ENCODE measurements at regions not wholly inside any gene's neighbourhood (a gene's known extent, or its start where the extent isn't known, plus 50 kb on each side); places are given as distances from the start of the nearest gene placed in this dataset.

DNA sequence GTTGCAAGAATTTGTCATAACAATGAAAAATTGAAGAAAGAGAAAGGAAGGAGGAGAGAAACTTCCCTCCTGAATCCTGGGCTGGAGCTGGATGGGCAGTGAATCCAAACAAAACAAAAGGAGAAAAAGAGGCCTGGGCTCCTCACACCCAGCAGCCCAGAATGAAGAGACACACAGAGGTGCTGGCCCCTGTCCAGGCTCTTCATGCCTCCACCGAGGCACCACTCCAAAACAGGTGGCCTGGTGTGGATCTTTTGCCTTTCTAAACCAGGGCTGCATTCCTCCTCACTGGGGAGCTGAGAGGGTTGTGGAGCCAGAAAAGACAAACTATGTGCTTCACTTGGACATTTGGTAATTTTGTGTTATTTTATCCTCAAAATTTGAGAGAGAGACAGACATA is 76.0 kb downstream of the FAM124B start:
- DNase-seq = no peak

DNA sequence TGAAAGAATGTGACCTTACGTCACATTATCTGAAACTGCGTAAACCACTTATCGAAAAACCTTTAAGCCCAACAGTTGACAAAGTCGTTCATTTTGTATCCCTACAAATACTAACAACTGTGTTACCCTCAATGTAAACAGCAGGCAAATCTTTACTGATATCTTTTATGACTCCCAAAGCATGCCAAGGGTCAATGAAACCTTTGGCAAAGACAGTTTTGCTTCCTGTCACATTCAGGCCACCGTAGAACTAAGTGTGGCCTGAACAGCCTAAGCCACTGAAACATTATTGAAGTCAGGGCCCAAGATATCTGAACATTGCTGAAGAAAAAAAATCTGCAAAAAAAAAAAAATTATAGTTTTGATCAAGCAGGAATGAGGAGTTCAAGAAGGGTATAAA is 77.3 kb downstream of the FAM124B start:
- DNase-seq = no peak

DNA sequence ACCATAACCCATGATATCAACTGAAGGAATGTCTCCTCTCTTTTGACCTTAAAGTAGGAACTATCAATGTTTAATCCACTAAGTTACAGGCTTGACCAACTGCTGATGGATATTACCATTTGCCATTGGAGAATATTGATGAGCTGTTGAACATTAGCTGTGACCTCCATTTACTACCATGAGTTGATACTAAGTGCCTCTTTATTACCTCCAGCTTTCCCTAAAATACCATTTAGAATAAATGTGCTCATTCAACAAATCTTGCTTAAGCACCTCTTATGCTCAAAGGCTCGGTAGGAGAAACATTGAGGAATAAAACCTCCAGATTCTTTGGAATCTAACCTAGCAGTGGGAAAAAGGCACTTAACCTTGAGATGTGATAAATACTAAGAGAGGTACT is 81.2 kb downstream of the FAM124B start:
- DNase-seq = no peak

DNA sequence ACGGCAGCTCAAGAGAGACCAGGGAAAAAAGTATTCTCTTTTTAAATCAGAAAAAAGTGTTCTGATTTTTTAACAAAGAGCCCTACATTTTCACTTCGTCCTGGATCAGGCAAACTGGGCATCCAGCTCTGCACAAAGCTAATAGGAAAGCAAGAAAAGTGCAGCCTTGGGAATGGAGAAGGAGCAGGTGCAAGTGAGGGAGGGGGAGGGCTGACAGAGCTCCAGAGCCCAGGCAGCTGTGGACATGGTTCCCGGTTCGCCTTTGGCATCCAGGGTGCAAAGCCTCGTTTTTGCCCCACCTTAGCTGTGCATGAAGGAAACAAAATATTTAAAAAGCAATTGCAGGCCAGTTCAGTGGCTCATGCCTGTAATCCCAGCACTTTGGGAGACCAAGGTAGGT is 82.2 kb downstream of the FAM124B start:
- DNase-seq = no peak

DNA sequence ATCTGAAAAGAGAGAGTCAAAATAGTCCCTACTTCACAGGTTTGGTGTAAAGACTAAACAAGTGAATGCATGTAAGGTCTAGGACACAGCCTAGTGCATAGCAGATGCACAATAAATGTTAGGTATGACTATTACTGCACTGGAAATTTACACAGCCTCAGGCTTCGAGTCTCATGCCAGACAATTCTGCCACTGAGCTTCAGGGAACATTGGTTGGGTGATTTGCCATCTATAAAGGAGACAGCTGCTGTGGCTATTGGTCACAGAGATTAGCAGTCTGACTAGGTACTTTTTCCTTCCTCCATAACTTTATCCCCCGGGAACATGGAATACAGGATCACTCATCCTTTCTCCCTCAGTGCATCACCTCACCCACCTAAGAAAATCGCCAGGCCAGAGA is 89.2 kb downstream of the FAM124B start:
- DNase-seq = no peak

DNA sequence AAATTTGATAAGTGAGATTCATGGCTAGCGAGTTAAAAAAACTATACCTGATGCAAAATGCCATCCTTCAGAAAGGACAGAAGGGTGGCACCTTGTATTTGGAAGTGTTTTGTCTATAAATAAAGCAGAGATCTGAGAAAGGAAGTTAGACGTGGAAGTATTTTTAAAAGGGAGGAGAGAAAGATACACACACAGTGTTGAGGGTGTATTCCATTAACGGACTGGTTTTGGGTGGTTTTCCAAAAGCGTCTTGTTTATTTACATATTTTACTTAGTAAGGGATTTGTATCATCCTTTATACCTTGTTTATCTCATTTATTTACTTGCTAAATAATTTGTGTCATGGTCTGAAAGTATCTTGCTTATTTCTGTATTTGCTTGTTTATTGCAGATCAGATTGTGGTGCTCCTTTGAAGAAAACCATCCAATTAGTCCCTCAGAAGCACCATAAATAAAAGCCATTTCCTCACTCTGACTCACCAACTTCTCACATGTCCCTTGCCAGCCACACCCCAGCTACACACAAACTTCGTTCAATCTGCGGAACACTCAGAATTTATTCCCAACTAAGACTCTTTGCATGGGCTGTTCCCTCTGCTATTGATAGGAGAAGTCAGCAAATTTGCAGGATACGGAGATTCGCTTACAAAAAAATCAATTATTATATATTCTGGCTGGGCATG is 90.8 kb downstream of the FAM124B start:
- DNase-seq = no peak

DNA sequence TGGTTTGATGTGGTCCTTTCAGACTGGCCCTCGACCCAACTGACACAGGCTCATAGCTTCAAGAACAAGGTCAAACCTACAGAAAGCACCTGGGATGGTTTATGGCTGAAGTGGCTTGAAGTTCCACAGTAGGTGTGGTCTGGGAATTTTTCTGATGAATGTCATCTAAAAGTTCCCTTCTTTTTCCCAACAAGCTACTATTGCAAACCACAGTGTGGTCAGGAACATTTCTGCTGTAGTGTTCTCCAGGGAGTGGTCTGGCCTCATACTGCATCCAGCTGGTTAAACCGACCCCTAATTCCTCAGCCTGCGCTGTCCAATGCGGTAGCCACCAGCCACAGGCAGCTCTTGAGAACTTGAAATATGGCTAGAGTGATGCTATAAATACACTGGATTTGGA is 92.7 kb downstream of the FAM124B start:
- DNase-seq = no peak

DNA sequence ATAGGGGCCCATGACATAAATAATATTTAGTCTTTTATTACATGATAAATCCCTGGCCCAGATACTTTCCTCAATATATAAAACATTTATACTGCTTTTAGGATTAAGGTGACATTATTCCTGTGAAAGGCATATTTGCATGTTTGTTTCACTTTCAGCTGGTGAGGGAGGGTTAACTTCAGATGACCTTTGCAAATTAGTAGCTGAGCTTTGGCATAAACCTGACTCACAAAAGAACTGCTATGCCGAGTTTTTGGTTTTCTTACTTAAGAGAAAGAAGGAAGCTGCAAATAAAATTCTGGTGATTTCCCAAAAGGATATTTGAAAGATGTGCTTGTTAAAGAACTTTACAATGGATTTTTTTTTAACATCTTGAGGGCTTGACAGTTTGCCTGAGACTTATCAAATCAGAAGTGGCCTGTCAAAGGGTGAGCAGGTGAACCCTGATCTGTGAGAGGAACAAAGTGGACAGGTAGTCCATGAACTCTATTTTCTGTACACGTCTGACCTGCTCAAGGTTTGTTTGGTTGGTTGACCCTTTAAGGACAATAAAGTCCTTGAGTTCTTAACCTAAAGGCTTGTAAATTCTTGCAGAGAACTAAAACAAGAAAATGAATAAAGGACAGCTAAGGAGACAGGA is 93.5 kb downstream of the FAM124B start:
- DNase-seq = peak; percentile 23

DNA sequence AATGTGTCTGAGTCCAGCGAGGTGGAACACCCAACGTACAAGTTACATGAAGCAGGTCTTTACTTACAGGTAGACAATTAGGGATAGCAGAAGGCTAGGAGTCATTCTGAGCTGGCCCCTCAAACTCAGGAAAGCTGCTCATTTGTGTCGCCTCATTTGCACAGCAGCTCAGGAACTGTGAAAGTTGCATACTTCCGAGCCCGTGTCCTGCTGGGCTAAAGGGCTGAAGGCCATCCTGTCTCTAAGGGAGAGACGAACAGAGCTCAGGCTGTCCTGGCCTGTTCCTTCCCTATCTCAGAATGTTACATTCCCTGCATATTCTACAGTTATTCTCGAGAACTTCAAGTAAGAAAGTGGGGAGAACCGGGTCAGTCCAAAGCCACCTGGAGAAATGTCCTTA is 99.0 kb downstream of the FAM124B start:
- DNase-seq = no peak

DNA sequence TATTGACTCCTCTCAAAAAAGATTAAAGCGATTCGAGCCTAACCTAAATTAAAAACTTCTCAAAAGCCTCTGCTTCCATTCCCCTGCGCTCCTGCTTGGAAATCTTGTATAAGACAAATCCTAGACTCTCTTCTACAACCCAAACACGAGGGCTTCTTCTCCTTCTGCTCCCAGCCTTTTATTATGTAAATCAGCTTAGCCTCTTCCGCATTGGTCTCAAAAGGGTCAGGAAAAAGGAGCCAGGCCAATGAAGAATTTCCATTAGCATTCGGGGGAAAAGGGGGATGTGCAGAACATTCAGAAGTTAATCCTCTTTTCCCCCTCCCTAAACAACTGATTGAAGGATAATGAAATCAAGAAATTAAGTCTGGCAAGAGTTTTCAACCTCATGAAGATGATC is 107.9 kb downstream of the FAM124B start:
- DNase-seq = no peak

DNA sequence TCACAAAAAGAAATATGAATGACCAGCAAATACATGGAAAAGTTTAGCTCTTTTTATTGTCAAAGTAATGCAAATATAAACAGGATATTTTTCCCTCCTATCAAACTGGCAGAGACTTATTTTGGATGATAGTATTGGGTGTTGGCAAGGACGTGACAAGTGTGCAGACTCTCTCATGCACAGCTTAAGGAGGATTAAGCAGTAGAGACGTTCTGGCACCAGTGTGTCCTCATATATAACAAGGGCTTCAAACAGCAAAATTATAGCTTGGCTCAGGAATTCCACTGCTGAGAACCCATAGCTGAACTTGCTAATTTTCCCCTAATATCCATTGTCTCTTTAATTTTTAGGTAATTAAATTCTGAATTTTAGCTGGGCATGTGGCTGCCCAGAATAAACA is 114.4 kb downstream of the FAM124B start:
- no peak for DNase-seq

DNA sequence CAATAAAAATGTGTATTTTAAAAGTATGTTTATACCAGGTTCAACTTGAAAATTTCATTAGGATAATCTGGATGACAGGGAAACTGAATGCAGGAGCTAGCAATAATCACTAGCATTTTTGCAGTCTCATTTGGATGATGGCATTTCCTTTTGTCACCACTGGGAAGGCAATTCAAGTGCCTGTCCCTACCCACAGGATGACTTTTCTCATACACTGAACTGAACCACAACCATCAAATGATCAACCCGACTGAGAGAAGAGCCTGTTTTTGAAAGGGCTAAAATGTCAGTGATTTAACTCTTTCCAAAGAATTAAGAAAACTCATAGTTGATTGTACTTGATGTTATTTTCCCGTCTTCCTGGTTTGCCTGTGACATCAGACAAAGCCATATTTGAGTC is 115.0 kb downstream of the FAM124B start:
- no peak for DNase-seq

DNA sequence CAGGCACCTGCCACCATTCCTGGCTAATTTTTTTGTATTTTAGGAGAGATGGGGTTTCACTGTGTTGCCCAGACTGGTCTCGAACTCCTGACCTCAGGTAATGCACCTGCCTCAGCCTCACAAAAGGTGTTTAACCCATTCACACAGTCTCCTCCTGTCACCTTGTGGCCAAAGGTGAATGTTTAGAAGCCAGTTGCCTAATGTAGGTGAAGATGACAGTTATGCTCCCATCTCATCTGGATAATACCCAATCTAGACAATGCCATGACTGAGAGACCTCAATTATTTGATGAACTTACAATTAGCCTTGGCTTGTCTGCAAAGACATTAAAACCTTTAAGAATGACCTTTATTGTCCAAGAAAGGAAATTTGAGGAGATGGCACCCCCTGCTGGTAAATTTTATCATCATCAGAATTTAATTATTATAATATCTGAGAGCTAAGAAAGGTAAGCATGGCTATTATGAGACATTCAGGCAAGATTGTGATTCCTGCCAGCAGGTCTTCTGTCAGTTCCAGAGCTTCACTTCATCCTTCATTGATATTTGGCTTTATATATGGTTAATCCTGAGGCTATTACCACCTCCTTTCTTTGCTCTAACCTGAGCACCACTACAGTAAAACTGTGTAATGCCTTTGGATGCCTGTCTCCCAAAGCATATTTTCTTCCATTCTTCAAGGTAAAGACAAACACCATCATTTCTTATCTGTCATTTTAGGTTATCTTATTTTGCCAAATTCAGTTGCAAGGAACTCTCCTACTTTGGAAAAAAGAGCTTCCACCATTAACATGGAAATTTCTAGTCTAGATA is 117.6 kb downstream of the FAM124B start:
- DNase-seq = peak; percentile 48

DNA sequence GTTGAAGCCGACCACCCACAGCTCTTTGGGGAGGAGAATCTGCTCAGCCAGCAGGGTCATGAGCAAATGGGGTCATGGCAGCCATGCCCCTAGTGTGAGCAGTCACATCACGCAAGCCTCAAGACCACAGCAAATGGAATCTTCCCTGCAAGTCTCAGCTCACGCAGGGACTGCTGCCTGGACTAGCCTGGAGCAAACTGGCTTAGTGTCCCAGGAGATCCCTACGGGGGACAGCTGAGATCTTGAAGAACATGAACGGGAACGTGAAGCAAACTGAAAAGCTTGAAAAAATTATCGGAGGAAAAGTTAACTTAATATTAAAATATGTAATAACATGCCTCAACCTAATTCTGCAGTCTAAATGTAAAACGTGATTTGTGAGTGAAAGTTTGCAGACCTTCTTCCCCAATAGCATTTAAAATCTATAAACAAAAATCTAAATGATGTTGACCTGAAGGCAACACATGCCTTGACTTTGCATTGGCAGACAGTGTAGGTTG is 118.4 kb downstream of the FAM124B start:
- DNase-seq = no peak

DNA sequence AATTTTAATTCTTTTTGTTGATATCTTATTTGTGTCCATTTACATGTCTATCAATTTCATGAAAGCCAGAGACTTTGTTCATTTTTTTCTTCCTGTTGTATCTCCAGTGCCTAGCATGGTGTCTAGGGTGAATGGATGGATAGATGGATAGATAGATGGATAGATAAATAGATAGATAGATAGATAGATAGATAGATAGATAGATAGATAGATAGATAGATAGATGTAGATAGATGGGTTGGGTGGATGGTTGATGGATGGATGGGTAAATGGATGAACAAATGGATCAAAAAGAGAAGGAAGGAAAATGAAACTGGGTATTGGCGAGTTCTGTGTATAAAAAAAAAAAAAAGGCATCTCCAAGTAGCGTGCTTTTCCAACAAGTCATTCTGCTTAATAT is 120.5 kb downstream of the FAM124B start:
- DNase-seq = no peak

DNA sequence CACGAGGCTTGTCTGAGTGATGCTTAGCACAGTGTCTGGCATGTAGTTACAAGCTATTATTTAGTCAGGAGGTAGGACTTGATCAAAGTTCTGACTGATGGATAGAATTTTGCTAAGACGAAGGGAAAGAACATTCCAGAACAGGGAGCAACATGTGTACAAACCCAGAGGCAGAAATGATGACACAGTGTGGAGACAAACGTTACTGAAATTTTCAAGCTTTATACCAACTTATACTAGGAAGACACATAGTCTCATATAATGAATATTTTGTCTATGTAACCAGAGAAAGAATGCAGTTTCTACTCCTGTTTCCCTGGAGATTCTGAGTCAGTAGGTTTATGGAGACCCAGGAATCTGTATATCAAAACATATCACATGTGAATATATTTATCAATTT is 123.4 kb downstream of the FAM124B start:
- no peak for DNase-seq

DNA sequence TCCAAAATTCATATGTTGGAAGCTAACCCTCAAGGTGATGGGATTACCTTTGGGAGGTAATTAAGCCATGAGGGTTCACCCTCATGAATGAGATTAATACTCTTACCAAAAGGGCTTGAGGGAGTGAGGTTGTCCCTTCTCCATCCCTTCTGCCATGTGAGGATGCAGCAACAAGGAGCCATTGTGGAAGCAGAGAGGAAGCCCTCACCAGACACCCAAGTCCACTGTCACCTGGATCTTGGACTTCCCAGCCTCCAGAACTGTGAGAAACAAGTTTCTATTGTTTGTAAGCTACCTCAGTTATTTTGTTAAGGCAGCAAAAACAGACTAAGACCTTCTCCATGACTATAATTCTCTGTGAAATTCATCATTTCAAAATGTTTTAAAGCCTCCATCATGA is 125.7 kb downstream of the FAM124B start:
- DNase-seq = no peak

DNA sequence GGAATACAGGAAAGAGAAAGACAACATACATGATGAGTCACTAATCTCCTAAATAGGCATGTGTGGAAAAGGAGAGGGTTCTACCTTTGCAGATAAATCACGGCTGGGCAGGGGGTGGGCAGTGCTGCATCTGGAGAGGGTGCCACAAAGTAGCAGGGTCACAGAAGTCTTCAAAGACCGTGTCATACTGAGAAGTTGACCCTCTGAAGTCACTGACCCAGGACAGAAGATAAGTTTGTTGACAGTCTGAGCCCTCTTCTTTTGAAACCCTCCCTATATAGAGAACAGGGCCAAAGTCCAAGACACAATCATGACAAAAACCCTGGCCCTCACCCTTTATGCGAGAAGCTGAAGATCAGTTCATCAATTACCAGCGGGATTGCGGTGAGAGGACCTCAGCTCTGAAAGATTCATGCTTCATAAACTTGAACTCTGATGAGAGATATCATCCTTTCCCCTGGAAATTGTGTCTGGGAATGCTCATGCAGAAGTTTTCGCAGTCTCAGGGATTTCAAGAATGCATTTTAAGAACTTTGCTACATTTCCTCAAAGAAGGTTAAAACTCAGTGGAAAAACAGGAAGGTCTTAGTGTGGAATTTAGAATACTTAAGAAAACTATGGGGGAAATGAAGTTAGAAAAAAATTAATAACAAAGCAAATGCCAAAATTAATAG is 129.5 kb downstream of the FAM124B start:
- DNase-seq = no peak

DNA sequence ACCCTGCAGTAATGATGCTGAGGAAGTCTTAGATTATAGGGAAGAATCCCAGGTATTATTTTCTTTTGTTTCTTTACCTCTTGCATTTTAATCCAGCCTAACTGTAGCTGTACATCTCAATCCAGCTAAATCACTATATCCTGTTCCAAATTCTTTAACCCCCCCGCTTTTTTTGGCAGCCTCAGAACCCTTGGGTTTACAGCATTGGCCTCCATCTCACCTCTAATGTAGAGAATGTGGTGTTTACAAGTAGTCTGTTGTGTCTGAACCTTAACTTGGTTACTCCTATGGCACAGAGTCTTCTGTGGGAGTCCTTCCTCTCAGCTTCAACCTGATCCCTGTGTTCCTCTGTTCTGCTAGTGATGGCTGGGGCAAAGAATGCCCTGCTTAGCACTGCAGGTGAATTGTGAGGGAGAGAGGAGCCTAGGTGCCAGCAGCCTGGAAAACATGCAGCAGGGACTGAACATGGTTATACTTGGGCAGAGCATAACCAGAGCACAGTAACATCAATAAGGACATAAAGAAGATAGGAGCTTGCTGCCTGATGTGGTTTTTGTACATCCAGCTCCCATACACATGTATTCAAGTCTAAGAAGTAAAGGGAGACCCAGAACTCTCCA is 130.2 kb downstream of the FAM124B start:
- DNase-seq = no peak

DNA sequence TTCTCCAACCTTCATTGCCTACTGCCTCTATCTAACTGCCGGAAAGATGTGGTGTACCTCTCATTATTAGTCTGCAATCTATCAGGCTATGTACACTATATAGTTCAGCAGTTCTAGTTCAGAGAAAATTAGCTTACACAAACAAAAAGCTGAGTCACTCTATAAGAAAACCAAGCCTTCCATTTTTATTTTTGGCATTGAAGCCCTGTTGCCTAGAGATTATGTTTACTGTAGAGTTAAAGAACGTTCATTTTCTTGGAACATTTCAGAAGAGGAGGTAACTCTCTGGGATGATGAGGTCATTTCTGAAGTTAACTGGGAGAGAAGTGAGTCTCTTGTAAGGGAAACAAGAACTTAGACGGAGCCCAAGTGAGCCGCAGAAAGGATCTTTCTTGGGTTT is 133.5 kb downstream of the FAM124B start:
- peak; percentile 38 for DNase-seq

DNA sequence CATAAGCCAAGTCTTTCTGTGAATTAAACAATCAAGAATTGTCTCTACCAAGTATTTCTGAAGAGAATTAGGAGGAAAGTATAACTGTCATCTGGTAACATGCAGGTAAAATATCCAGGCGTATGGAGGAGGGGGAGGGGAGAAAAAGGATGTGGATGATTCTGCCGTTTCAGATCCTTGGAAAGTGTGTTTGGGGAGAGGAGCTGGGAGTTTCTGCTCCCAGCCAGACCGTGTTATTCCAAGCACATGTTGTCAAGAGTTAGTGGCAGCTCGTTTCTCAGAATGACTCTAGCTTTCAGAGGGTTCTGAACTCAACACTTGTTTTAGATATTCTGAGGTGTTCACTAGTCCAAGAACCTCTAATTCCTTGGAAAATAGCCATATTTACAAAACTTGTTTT is 137.6 kb downstream of the FAM124B start:
- no peak for DNase-seq

DNA sequence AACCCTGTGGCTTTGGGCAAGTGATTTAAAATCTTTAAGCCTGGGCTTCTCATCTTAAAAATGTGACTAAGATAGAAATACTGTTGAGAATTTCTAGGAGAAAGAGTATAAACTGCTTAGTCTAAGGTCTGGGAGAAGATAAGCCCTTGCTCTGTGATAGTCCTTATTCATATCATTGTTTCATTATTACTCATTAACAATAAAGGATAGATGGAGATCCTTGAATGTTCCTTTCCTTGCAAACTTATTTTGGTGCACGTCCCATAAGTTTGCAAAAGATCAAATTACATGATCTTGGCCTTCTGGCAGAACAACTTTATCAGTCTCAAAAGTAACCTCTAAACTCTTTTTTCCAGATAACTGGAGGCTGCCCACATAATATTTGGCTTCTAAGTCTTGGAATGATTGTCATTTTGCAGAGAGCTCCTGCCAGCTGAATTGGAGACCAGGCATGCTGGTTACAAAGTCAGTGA is 138.3 kb downstream of the FAM124B start:
- DNase-seq = no peak

DNA sequence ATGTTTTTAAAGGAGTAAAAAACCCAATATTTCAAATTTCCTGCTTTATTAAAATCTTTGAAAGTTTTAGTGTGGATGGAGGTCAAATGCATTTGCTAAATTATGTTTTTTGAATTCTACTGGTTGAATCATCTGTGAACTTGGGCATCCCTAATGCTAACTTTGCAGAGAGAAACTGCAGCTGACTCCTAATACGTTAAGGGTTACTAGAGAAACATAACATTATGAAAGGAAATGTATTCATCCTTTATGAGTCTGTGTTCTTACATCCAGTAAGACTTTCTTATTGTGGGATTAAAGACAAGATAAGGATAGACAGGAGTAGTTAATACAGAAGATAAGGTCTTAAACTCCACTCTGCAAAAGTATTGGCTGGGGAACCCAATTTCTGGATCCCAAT is 140.6 kb downstream of the FAM124B start:
- no peak for DNase-seq

All from kidney glomerular epithelial cell (primary cell).